GM13977 (cell line): ENCODE measurements at regions not wholly inside any gene's neighbourhood (a gene's known extent, or its start where the extent isn't known, plus 50 kb on each side); places are given as distances from the start of the nearest gene placed in this dataset.

Experiments used
- DNase-seq: peaks from one replicate; pipeline ENCODE4 v3.0.0; 2012; ENCODE audit warnings: low spot score
- CTCF ChIP-seq: IDR thresholded peaks from 2 replicates; pipeline ENCODE4 v1.5.1; 2012; ENCODE audit warnings: mild to moderate bottlenecking, control low read depth; ENCODE audit not compliant: insufficient read depth; ENCODE audit errors: extremely low read depth, missing control alignments
- in situ Hi-C: fragments of 300-500 bp; cut with MboI; formaldehyde crosslinking; loops from one replicate; pipeline ENCODE4 v1.12.0; 2022; ENCODE audit warnings: low sequenced_read_pairs, low pct_unique_long_range_greater_than_20kb, mixed read lengths, inconsistent platforms; ENCODE audit not compliant: unreplicated experiment

- DNase-seq = no peak
- no peak for TF ChIP-seq CTCF
- in situ Hi-C loops = no loop called here
Observed at GRCh38 chr21:43306391-43306790, 120.5 kb downstream of the SIK1 start.

GRCh38 chr21:43305811-43306311 lies 121.1 kb downstream of the SIK1 start:
- no peak for DNase-seq
- in situ Hi-C loops = no loop called here
- no peak for TF ChIP-seq CTCF

GRCh38 chr21:43305336-43305665 lies 121.6 kb downstream of the SIK1 start:
- TF ChIP-seq CTCF = no peak
- DNase-seq = no peak
- in situ Hi-C loops = no loop called here

GRCh38 chr21:43304621-43305335 lies 122.2 kb downstream of the SIK1 start:
- no peak for DNase-seq
- no peak for TF ChIP-seq CTCF
- in situ Hi-C loops = no loop called here

- in situ Hi-C loops = no loop called here
- DNase-seq = no peak
- no peak for TF ChIP-seq CTCF
Observed at GRCh38 chr21:43304206-43304605, 122.7 kb downstream of the SIK1 start.

- in situ Hi-C loops = no loop called here
- DNase-seq = no peak
- no peak for TF ChIP-seq CTCF
Observed at GRCh38 chr21:43303275-43304178, 123.4 kb downstream of the SIK1 start.
